GM12874 (cell line): ENCODE measurements at regions not wholly inside any gene's neighbourhood (a gene's known extent, or its start where the extent isn't known, plus 50 kb on each side); places are given as distances from the start of the nearest gene placed in this dataset.

ENCODE experiments used
- TF ChIP-seq, protein P1 (sequence below): IDR thresholded peaks from 2 replicates; pipeline ENCODE4 v1.5.1; 2011; ENCODE audit warnings: low read depth, mild to moderate bottlenecking, control low read depth, low read length, moderate library complexity; ENCODE audit not compliant: insufficient read depth

DNA sequence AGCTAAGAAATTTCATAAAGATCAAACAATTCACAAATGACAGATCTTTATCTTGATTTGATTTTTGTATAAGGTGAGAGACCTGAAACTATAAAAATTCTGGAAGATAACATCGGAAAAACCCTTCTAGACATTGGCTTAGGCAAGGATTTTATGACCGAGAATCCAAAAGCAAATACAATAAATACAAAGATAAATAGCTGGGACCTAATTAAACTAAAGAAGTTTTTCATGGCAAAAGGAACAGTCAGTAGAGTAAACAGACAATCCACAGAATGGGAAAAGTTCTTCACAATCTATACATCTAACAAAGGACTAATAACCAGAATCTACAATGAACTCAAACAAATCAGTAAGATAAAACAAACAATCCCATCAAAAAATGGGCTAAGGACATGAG, 116.9 kb upstream of the BCHE start:
- TF ChIP-seq, protein P1, sequence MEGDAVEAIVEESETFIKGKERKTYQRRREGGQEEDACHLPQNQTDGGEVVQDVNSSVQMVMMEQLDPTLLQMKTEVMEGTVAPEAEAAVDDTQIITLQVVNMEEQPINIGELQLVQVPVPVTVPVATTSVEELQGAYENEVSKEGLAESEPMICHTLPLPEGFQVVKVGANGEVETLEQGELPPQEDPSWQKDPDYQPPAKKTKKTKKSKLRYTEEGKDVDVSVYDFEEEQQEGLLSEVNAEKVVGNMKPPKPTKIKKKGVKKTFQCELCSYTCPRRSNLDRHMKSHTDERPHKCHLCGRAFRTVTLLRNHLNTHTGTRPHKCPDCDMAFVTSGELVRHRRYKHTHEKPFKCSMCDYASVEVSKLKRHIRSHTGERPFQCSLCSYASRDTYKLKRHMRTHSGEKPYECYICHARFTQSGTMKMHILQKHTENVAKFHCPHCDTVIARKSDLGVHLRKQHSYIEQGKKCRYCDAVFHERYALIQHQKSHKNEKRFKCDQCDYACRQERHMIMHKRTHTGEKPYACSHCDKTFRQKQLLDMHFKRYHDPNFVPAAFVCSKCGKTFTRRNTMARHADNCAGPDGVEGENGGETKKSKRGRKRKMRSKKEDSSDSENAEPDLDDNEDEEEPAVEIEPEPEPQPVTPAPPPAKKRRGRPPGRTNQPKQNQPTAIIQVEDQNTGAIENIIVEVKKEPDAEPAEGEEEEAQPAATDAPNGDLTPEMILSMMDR = no peak

DNA sequence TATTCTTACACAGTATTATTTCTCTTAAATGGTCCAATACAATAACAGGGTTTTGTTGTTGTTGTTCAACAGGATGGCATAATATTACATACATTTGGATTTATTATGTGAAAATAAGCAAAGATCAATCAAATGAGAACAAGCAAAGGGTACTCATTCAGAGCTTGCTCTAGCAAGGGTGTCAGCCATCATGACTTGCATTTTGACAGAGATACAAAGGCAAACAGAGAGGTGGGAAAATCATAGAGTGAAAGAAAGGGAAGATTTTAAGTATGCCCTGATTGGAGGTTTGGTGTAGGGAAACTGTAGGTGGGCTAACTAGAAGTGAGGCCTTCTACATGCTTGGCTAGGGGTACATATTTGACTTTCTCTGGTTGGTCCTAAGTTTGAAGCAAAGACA, 109.1 kb upstream of the BCHE start:
- TF ChIP-seq, protein P1 = no peak

DNA sequence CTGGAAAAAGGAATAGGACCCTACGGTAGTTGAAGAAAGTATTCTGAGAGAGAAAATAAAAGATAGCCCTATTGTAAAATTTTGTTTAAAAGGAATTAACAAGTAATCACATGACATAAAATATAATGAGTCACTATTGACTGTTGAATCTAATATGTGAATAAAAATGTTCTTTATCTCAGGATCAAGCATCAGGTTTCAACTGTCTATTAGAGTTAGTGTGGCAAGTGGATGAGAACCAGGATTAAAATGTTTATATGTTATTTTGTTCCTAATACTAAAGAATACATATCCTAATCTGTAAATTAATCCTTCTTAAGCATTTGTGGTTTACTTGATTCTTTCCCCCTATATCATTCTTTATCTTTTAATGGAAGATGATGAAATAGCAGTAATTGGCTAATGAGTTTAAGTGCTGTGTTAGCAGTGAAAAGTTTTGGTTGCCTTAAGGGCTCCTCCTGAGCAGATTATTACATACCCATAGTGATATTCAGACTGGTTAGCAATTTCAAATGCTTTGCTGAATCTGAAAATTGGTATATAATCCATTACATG, 101.8 kb upstream of the BCHE start:
- TF ChIP-seq, protein P1 = no peak

DNA sequence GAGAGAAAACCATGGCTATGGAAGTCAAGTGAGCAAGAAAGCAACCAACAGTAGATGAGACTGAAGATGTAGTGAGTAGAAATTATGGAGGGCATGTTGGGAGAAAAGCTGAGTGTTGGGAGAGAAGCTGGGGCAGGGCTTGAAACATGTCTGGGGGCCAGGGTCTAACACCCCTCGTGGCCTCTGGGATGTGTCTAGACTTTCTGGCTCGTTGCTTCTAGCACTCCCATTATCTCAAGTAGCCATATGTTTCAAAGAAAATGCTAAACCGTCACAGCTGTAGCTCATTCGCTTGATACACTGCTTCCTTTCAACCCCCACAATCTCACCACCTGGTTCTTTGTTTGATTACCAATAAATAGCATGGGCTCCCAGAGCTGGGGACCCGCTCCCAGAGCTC, 83.8 kb upstream of the BCHE start:
- TF ChIP-seq, protein P1 = no peak

DNA sequence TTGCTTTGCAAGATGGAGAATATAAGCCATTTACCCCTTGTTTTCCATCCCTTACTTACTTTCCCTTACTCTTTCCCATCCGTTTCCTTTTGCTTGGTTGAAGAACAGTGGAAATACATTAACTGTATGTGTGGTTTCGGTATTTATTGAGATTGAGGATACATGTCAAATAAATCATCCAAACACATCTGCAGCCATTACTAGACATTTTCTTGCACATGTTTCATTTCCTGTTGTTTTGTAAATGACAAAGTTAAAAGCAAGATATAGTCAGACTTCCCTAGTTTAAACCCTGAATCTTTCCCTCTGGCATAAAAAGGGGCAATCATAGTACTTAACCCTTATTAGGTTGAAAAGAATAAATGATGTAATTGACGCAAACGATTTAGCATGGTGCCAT, 82.1 kb upstream of the BCHE start:
- TF ChIP-seq, protein P1 = no peak

DNA sequence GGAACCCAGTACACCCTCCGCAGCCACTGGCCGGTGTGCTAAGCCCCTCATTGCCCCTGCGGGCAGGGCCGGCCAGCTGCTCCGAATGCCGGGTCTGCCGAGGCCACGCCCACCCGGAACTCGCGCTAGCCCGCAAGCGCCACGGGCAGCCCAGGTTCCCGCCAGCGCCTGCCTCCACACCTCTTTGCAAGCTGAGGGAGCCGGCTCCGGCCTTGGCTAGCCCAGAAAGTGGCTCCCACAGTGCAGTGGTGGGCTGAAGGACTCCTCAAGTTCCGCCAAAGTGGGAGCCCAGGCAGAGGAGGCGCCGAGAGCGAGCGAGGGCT, 81.4 kb upstream of the BCHE start:
- TF ChIP-seq, protein P1 = no peak

DNA sequence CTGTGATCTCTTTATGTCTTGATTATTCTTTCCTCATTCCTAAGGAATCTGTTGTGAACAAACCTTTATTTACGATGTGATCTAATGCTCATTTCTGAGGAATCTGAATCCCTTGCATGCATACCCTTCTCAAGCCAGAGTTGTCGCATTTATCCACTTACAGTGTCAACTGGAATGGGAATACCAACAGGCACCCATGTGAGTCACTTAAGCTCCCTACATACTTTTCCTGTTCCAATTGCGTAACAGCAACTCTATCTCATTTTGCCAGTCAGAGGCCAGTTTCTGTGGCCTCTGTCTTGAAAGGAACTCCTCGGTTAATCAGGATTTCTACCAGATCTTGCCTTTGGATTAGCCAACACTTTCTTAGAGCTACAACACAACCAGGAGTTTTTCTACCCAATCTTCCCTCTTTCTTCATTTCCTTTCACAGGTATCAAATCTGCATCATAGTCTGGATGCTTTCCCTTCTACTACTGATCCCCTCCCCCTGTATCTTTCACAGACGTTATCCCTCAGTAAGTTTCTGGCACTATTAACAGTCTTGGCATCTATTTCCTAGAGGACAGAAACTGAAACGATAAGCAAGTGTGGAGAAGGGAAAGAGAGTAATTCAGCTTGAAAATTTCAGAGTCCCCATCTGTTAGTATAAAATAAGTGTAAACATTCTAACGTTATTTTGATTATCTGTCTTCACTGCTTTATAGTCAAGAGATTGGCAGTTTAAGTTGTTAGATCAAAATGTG, 66.8 kb upstream of the BCHE start:
- TF ChIP-seq, protein P1 = no peak

DNA sequence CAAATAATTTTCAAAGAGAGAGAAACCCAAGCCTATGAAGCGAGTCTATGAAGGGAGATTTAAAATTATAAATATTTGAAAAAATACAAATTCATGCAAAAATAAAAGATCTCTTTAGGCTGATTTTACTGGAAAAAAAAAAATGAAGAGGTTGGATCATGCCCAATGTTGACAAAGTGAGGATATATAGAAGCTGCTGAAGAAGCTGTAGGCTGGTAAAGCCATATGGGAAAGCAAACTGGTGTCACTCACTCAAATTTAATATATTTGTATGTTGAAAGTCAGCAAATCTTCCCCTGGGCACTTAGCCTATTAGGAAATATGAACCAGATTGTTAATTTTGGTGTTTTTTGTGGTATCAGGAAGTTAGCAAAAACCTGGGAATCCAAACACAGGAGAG, 61.8 kb upstream of the BCHE start:
- TF ChIP-seq, protein P1 = no peak
